NCI-H345 (cell line): ENCODE measurements at regions not wholly inside any gene's neighbourhood (a gene's known extent, or its start where the extent isn't known, plus 50 kb on each side); places are given as distances from the start of the nearest gene placed in this dataset.
"Not testable (repeated sequence)": the region's sequence is repeated elsewhere in the genome, so short reads cannot be mapped to it uniquely, and the experiment has no call there.

ENCODE experiments used
- DNase-seq: peaks from one replicate; lab custom pipeline; 2025; lab: John Stamatoyannopoulos, UW

- no peak for DNase-seq
Observed at GRCh38 chr22:34841911-34842310, 224.0 kb upstream of the ISX start.

GRCh38 chr22:34842630-34843029 is 223.3 kb upstream of the ISX start:
- DNase-seq: no peak

- not testable (repeated sequence) for DNase-seq
Observed at GRCh38 chr22:34843743-34844142, 222.2 kb upstream of the ISX start.

GRCh38 chr22:34845391-34845790 is 220.6 kb upstream of the ISX start:
- DNase-seq: no peak

- DNase-seq: no peak
Observed at GRCh38 chr22:34847072-34847471, 218.9 kb upstream of the ISX start.

- no peak for DNase-seq
Observed at GRCh38 chr22:34849965-34850364, 216.0 kb upstream of the ISX start.

- no peak for DNase-seq
Observed at GRCh38 chr22:34851918-34852662, 213.9 kb upstream of the ISX start.

- no peak for DNase-seq
Observed at GRCh38 chr22:34855471-34855870, 210.5 kb upstream of the ISX start.

GRCh38 chr22:34858066-34858465 is 207.9 kb upstream of the ISX start:
- DNase-seq: no peak

- DNase-seq: no peak
Observed at GRCh38 chr22:34861787-34862186, 204.2 kb upstream of the ISX start.

- no peak for DNase-seq
Observed at GRCh38 chr22:34866081-34866480, 199.9 kb upstream of the ISX start.

GRCh38 chr22:34866495-34867131 is 199.3 kb upstream of the ISX start:
- no peak for DNase-seq

- DNase-seq: no peak
Observed at GRCh38 chr22:34877506-34877905, 188.5 kb upstream of the ISX start.

- no peak for DNase-seq
Observed at GRCh38 chr22:34878171-34878570, 187.8 kb upstream of the ISX start.

- no peak for DNase-seq
Observed at GRCh38 chr22:34879001-34879400, 187.0 kb upstream of the ISX start.

GRCh38 chr22:34880662-34881061 is 185.3 kb upstream of the ISX start:
- no peak for DNase-seq

- DNase-seq: no peak
Observed at GRCh38 chr22:34881453-34881852, 184.5 kb upstream of the ISX start.

GRCh38 chr22:34885852-34886251 is 180.1 kb upstream of the ISX start:
- DNase-seq: no peak

- DNase-seq: no peak
Observed at GRCh38 chr22:34886391-34886790, 179.6 kb upstream of the ISX start.

- no peak for DNase-seq
Observed at GRCh38 chr22:34886812-34887211, 179.1 kb upstream of the ISX start.

GRCh38 chr22:34897126-34897525 is 168.8 kb upstream of the ISX start:
- DNase-seq: no peak

GRCh38 chr22:34902335-34902734 is 163.6 kb upstream of the ISX start:
- DNase-seq: no peak

- no peak for DNase-seq
Observed at GRCh38 chr22:34903416-34903815, 162.5 kb upstream of the ISX start.

- DNase-seq: no peak
Observed at GRCh38 chr22:34904486-34904885, 161.5 kb upstream of the ISX start.
